Sigmoid colon (tissue), 6 donors: ENCODE measurements at regions not wholly inside any gene's neighbourhood (a gene's known extent, or its start where the extent isn't known, plus 50 kb on each side); places are given as distances from the start of the nearest gene placed in this dataset.
"Not testable (repeated sequence)": the region's sequence is repeated elsewhere in the genome, so short reads cannot be mapped to it uniquely, and the experiment has no call there.

Experiments
- DNase-seq: peaks from one replicate; pipeline ENCODE4 v3.0.0-alpha.2; 2019
- H3K27ac ChIP-seq, 4 donors: fragments of 200-600 bp; sonication (generic); one replicate each; pipeline ENCODE4 v1.5.1; 2016 to 2019; ENCODE audit warnings: mild to moderate bottlenecking in 1 of 4
- H3K27me3 ChIP-seq, 3 donors: fragments of 200-600 bp; sonication (generic); one replicate each; pipeline ENCODE4 v1.5.1; 2019; ENCODE audit warnings: mild to moderate bottlenecking in 1 of 3
- H3K36me3 ChIP-seq, 4 donors: fragments of 200-600 bp; sonication (generic); one replicate each; pipeline ENCODE4 v1.5.1; 2016 to 2019
- H3K4me1 ChIP-seq, 4 donors: fragments of 200-600 bp; sonication (generic); one replicate each; pipeline ENCODE4 v1.5.1; 2017 to 2019
- H3K4me3 ChIP-seq, 4 donors: fragments of 200-600 bp; sonication (generic); one replicate each; pipeline ENCODE4 v1.5.1; 2017 to 2019; ENCODE audit warnings: mild to moderate bottlenecking in 2 of 4, moderate library complexity in 1 of 4
- H3K9me3 ChIP-seq, 4 donors: fragments of 200-600 bp in 3 of 4; sonication (generic) in 3 of 4; one replicate each; pipeline versions ENCODE4 v1.5.1 to v1.6.1; 2013 to 2019
- EP300 ChIP-seq, 4 donors: sonication (generic); formaldehyde crosslinking; IDR thresholded peaks; one replicate each; pipeline ENCODE4 v1.6.1; 2017; ENCODE audit warnings: antibody characterized with exemption in 4 of 4
- POLR2A ChIP-seq, 2 donors: fragments of 450-650 bp; IDR thresholded peaks; one replicate each; pipeline ENCODE4 v1.6.1; 2016; ENCODE audit warnings: antibody characterized with exemption in 2 of 2, mild to moderate bottlenecking in 2 of 2, moderate library complexity in 2 of 2
- POLR2AphosphoS5 ChIP-seq, 4 donors: sonication (generic); formaldehyde crosslinking; IDR thresholded peaks; one replicate each; pipeline ENCODE4 v1.6.1; 2017; ENCODE audit warnings: antibody characterized with exemption in 4 of 4
- WGBS, 2 donors: extraction: QIAGEN DNeasy Blood & Tissue Kit; methylation state at CpG; one replicate each; pipeline ENCODE4 v1.1.7; 2013; 5-methylcytosine and 5-hydroxymethylcytosine counted together
- intact Hi-C: fragments of 100-400 bp; cut with DNase I; formaldehyde crosslinking; loops from one replicate; pipeline ENCODE4 v1.15.1; 2023
- TF ChIP-seq, protein P1 (sequence below), 4 experiments: fragments of 450-650 bp in 3 of 4; fragments of 200-600 bp in 1 of 4; IDR thresholded peaks; one replicate each; pipeline ENCODE4 v1.5.1; 2016 to 2019; ENCODE audit warnings: antibody characterized with exemption in 4 of 4, mild to moderate bottlenecking in 3 of 4, moderate library complexity in 2 of 4
- donor health status: healthy with polysubstance abuse.
- donor health status: healthy.

- no peaks in the 10 kb centered on the region for H3K4me1 ChIP-seq
- intact Hi-C loops = no loop called here
- no peak overlapping the region for H3K27ac ChIP-seq
- no peak overlapping the region for H3K4me3 ChIP-seq
- 0 to 13% methylated on average over 1 of the region's 1 CpG for WGBS, 2 donors
- TF ChIP-seq, protein P1, sequence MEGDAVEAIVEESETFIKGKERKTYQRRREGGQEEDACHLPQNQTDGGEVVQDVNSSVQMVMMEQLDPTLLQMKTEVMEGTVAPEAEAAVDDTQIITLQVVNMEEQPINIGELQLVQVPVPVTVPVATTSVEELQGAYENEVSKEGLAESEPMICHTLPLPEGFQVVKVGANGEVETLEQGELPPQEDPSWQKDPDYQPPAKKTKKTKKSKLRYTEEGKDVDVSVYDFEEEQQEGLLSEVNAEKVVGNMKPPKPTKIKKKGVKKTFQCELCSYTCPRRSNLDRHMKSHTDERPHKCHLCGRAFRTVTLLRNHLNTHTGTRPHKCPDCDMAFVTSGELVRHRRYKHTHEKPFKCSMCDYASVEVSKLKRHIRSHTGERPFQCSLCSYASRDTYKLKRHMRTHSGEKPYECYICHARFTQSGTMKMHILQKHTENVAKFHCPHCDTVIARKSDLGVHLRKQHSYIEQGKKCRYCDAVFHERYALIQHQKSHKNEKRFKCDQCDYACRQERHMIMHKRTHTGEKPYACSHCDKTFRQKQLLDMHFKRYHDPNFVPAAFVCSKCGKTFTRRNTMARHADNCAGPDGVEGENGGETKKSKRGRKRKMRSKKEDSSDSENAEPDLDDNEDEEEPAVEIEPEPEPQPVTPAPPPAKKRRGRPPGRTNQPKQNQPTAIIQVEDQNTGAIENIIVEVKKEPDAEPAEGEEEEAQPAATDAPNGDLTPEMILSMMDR (IDR thresholded peaks at IDR 0.05) = no peak
- no peak for TF ChIP-seq EP300 (IDR thresholded peaks at IDR 0.05)
- no peak for TF ChIP-seq POLR2AphosphoS5 (IDR thresholded peaks at IDR 0.05)
- no peak for TF ChIP-seq POLR2A (IDR thresholded peaks at IDR 0.05)
- DNase-seq = no peak
- no peaks in the 10 kb centered on the region for H3K9me3 ChIP-seq
- H3K27me3 ChIP-seq = peaks cover 0 to 4% (median 0%) of the 10 kb centered on the region in 3 donors
- H3K36me3 ChIP-seq = no peaks in the 10 kb centered on the region
Measured at GRCh38 chr9:90523958-90524357, 118.7 kb downstream of the DIRAS2 start.

DNA sequence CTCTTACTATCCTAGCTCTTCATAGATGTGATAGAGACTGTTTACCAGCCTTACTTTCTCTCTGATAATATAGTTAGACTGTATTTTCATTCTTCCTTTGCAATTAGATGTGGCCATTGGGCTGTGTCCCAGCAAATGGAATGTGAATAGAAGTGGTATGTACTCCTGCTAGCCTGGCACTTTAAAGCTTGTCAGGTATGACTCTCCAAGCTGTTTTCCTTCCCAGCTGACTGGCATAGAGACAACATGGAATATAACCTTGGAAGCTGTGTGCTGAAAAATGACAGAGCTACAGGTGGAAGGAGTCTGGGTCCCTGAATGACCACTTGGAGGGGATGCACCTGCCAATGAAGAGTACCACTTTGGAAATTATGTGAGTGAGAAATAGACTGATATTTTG is 116.2 kb downstream of the DIRAS2 start:
- no peak for DNase-seq
- peaks cover 0 to 4% (median 0%) of the 10 kb centered on the region in 3 donors for H3K27me3 ChIP-seq
- intact Hi-C loops = no loop called here
- H3K36me3 ChIP-seq = no peaks in the 10 kb centered on the region
- no peak overlapping the region for H3K27ac ChIP-seq
- H3K9me3 ChIP-seq = no peaks in the 10 kb centered on the region
- H3K4me1 ChIP-seq = no peaks in the 10 kb centered on the region
- no peak overlapping the region for H3K4me3 ChIP-seq
- TF ChIP-seq POLR2A (IDR thresholded peaks at IDR 0.05) (no peak), POLR2AphosphoS5 (IDR thresholded peaks at IDR 0.05) (no peak), EP300 (IDR thresholded peaks at IDR 0.05) (no peak)
- TF ChIP-seq, protein P1 (IDR thresholded peaks at IDR 0.05) = no peak

DNA sequence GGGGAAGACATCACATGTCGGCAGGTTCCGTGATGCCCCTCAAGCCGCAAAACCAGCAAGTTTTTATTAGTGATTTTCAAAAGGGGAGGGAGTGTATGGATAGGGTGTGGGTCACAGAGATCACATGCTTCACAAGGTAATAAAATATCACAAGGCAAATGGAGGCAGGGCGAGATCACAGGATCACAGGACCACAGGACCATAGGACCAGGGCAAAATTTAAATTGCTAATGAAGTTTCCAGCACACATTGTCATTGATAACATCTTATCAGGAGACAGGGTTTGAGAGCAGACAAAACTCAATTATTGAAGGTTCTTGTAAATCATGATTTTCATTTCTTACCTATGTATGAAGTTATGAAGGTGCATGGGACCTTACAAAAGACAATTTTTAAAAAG is 106.5 kb downstream of the DIRAS2 start:
- H3K9me3 ChIP-seq, H3K4me1 ChIP-seq, H3K27me3 ChIP-seq, DNase-seq, H3K27ac ChIP-seq, H3K36me3 ChIP-seq, H3K4me3 ChIP-seq, intact Hi-C loops: not testable (repeated sequence)
- WGBS, 2 donors = 58 to 71% methylated on average over 4 of the region's 4 CpGs

GRCh38 chr9:90538566-90538965 is 104.1 kb downstream of the DIRAS2 start:
- Histone ChIP-seq H3K27ac (no peak overlapping the region), H3K4me3 (no peak overlapping the region), H3K27me3 (no peaks in the 10 kb centered on the region), H3K36me3 (no peaks in the 10 kb centered on the region), H3K9me3 (no peaks in the 10 kb centered on the region), H3K4me1 (no peaks in the 10 kb centered on the region)
- WGBS, 2 donors = 87 to 89% methylated on average over 4 of the region's 4 CpGs
- DNase-seq = no peak
- intact Hi-C loops = no loop called here
- no peak for TF ChIP-seq POLR2A (IDR thresholded peaks at IDR 0.05)
- TF ChIP-seq, protein P1 (IDR thresholded peaks at IDR 0.05) = no peak
- no peak for TF ChIP-seq POLR2AphosphoS5 (IDR thresholded peaks at IDR 0.05)
- TF ChIP-seq EP300 (IDR thresholded peaks at IDR 0.05) = no peak

GRCh38 chr9:90539286-90539685 is 103.3 kb downstream of the DIRAS2 start:
- Histone ChIP-seq H3K27ac (no peak overlapping the region), H3K4me3 (no peak overlapping the region), H3K27me3 (no peaks in the 10 kb centered on the region), H3K4me1 (no peaks in the 10 kb centered on the region), H3K36me3 (no peaks in the 10 kb centered on the region), H3K9me3 (no peaks in the 10 kb centered on the region)
- TF ChIP-seq EP300 (IDR thresholded peaks at IDR 0.05) (no peak), POLR2AphosphoS5 (IDR thresholded peaks at IDR 0.05) (no peak), POLR2A (IDR thresholded peaks at IDR 0.05) (no peak)
- TF ChIP-seq, protein P1 (IDR thresholded peaks at IDR 0.05) = no peak
- intact Hi-C loops = no loop called here
- no peak for DNase-seq
